ENCODE measurements at regions not wholly inside any gene's neighbourhood (a gene's known extent, or its start where the extent isn't known, plus 50 kb on each side); places are given as distances from the start of the nearest gene placed in this dataset.

DNA sequence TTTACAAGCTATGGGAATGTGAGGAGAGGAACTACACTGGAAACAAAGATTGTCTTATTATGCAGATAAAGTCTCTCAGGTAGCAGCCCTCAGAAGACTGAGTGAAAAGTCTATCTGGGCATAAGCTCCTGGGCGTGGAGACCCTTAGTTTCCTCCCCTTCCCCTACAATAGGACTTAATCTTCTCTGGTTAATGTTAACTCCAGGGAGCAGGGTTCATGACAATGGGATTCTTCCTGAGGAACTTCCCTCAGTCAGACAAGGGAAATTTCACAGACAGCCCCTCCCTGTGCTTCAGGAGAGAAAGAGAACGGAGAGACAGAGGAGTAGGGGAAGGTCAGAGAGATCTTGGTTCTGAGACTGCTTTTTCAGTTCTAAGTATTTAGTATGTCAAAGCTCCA lies 1428.6 kb downstream of the LRRC4C start:
- H3K4me3 ChIP-seq, result no peak overlapping the region
- no peak for TF ChIP-seq POLR2A (IDR thresholded peaks at IDR 0.05)
- TF ChIP-seq, protein P1, sequence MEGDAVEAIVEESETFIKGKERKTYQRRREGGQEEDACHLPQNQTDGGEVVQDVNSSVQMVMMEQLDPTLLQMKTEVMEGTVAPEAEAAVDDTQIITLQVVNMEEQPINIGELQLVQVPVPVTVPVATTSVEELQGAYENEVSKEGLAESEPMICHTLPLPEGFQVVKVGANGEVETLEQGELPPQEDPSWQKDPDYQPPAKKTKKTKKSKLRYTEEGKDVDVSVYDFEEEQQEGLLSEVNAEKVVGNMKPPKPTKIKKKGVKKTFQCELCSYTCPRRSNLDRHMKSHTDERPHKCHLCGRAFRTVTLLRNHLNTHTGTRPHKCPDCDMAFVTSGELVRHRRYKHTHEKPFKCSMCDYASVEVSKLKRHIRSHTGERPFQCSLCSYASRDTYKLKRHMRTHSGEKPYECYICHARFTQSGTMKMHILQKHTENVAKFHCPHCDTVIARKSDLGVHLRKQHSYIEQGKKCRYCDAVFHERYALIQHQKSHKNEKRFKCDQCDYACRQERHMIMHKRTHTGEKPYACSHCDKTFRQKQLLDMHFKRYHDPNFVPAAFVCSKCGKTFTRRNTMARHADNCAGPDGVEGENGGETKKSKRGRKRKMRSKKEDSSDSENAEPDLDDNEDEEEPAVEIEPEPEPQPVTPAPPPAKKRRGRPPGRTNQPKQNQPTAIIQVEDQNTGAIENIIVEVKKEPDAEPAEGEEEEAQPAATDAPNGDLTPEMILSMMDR (IDR thresholded peaks at IDR 0.05), result no peak
- H3K27ac ChIP-seq, result no peak overlapping the region
- no peaks in the 10 kb centered on the region for H3K9me3 ChIP-seq
- no peaks in the 10 kb centered on the region for H3K4me1 ChIP-seq
- no peaks in the 10 kb centered on the region for H3K36me3 ChIP-seq
- H3K27me3 ChIP-seq, result no peaks in the 10 kb centered on the region
- no peak for DNase-seq

DNA sequence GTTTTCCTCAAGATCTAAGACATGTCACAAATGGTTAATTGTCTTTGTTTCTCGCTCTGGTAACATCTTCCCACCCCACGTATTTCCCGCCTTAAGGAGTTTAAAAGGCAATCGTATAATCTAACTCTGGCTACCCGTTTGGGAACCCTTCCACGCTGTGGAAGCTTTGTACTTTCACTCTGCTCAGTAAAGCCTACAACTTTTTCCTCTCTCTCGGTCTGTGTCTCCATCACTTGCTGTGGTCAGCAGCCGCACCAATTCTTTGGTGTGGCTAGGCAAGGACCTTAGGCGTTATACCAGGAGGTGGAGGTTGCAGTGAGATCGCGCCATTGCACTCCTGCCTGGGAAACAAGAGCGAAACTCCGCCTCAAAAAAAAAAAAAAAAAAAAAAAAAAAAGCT lies 1430.1 kb downstream of the LRRC4C start:
- Histone ChIP-seq H3K9me3 (no peaks in the 10 kb centered on the region), H3K4me3 (peak overlapping the region in 2 of 4 donors; percentile 31 to 32), H3K27me3 (no peaks in the 10 kb centered on the region), H3K4me1 (no peaks in the 10 kb centered on the region), H3K36me3 (no peaks in the 10 kb centered on the region), H3K27ac (no peak overlapping the region)
- DNase-seq, result no peak
- TF ChIP-seq, protein P1 (IDR thresholded peaks at IDR 0.05), result no peak
- TF ChIP-seq POLR2A (IDR thresholded peaks at IDR 0.05), result no peak

DNA sequence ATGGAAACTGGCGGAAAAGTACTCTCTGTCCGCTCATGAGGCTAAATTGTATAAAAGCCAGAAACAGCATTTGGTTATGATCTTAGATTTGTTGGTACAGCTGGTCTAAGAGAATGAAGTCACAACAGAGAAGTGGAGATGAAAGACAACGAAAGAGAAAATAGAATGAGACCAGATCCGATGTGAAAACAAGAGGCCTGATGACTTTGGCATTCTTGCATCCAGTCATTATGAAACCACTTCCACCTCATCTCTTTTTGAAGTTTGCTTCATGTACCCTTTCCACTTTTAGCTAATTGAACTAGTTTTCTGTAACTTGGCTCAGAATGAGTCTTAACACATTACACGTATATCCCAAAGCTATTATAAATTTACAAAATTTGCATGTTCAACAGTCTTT lies 1431.7 kb downstream of the LRRC4C start:
- Histone ChIP-seq H3K27me3 (no peaks in the 10 kb centered on the region), H3K4me3 (no peak overlapping the region), H3K4me1 (no peaks in the 10 kb centered on the region), H3K27ac (no peak overlapping the region), H3K9me3 (no peaks in the 10 kb centered on the region), H3K36me3 (no peaks in the 10 kb centered on the region)
- no peak for DNase-seq
- TF ChIP-seq, protein P1 (IDR thresholded peaks at IDR 0.05), result no peak
- TF ChIP-seq POLR2A (IDR thresholded peaks at IDR 0.05), result no peak

DNA sequence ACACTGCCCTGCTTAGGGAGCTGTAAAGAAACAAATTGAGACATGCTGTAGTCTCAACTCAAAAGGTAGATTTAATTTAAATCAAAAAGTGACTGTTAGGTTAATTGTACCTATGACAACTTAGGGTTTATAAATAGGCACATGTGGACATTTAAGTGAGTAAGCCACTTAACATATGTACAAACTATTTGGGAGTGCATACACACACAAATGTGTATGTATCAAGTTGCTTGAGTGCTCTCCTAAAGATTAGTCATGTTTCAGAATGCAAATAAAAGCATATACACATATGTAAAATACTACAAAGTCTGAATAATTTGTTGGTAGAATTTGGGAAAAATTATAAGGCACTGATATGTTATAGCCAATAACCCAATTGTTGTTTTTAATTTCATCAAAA lies 1435.7 kb downstream of the LRRC4C start:
- Histone ChIP-seq H3K36me3 (no peaks in the 10 kb centered on the region), H3K4me3 (no peak overlapping the region), H3K27me3 (no peaks in the 10 kb centered on the region), H3K9me3 (no peaks in the 10 kb centered on the region), H3K27ac (no peak overlapping the region), H3K4me1 (no peaks in the 10 kb centered on the region)
- DNase-seq, result no peak
- TF ChIP-seq, protein P1 (IDR thresholded peaks at IDR 0.05), result no peak
- TF ChIP-seq POLR2A (IDR thresholded peaks at IDR 0.05), result no peak

DNA sequence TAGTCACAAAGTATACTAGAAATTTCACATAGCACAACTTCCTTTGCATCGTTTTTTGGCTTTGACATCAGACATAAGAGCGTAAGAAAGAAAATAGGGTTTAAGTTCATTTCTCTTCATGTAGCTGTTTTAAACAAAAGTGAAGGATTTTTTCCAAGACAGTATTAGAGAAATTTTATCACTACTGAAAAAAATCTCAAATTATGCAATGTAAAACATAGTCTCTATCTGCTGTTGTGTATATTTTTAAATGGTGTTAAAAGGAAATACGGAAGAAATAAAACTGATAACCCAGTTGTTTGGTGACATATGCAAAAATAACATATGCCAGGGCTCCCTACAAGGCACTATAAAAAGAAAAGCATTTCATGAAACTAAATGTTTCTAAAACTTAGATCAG lies 1449.4 kb downstream of the LRRC4C start:
- Histone ChIP-seq H3K4me1 (no peaks in the 10 kb centered on the region), H3K27me3 (no peaks in the 10 kb centered on the region), H3K36me3 (no peaks in the 10 kb centered on the region), H3K4me3 (no peak overlapping the region), H3K9me3 (no peaks in the 10 kb centered on the region), H3K27ac (no peak overlapping the region)
- TF ChIP-seq, protein P1 (IDR thresholded peaks at IDR 0.05), result no peak
- no peak for TF ChIP-seq POLR2A (IDR thresholded peaks at IDR 0.05)
- no peak for DNase-seq

DNA sequence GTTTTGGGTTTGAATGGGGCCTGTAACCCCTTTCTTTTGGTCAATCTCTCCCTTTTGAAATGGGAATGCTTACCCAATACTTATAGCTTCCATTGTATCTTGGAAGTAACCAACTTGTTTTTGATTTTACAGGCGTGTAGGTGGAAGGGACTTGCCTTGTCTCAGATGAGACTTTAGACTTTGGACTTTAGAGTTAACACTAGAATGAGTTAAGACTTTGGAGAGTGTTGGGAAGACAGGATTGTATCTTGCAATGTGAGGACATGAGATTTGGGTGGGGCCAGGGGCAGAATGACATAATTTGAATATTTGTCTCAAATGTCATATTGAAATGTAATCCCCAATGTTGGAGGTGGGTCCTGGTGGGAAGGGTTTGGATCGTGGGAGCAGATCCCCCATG lies 1466.9 kb downstream of the LRRC4C start:
- TF ChIP-seq, protein P1 (IDR thresholded peaks at IDR 0.05), result no peak
- no peak for TF ChIP-seq POLR2A (IDR thresholded peaks at IDR 0.05)
- Histone ChIP-seq H3K4me3 (no peak overlapping the region), H3K4me1 (no peaks in the 10 kb centered on the region), H3K36me3 (no peaks in the 10 kb centered on the region), H3K27ac (no peak overlapping the region), H3K9me3 (no peaks in the 10 kb centered on the region), H3K27me3 (no peaks in the 10 kb centered on the region)
- DNase-seq, result no peak
